ENCODE measurements at regions not wholly inside any gene's neighbourhood (a gene's known extent, or its start where the extent isn't known, plus 50 kb on each side); places are given as distances from the start of the nearest gene placed in this dataset.
"Not testable (repeated sequence)": the region's sequence is repeated elsewhere in the genome, so short reads cannot be mapped to it uniquely, and the experiment has no call there.

- no peak for DNase-seq (ENCODE audit: low spot score)
Observed at GRCh38 chr14:89697281-89698060, 257.1 kb downstream of the EFCAB11 start.

- no peak for DNase-seq (ENCODE audit: low spot score)
Observed at GRCh38 chr14:89695846-89696245, 258.7 kb downstream of the EFCAB11 start.

GRCh38 chr14:89690139-89690538 is 264.4 kb downstream of the EFCAB11 start:
- DNase-seq (ENCODE audit: low spot score): no peak

GRCh38 chr14:89689711-89690110 is 264.8 kb downstream of the EFCAB11 start:
- DNase-seq (ENCODE audit: low spot score): not testable (repeated sequence)

- no peak for DNase-seq (ENCODE audit: low spot score)
Observed at GRCh38 chr14:89688507-89689211, 265.9 kb downstream of the EFCAB11 start.

- not testable (repeated sequence) for DNase-seq (ENCODE audit: low spot score)
Observed at GRCh38 chr14:89687129-89687528, 267.4 kb downstream of the EFCAB11 start.

- no peak for DNase-seq (ENCODE audit: low spot score)
Observed at GRCh38 chr14:89684139-89684538, 267.1 kb upstream of the FOXN3 start.

- DNase-seq (ENCODE audit: low spot score): no peak
Observed at GRCh38 chr14:89681086-89682018, 264.3 kb upstream of the FOXN3 start.

GRCh38 chr14:89680156-89680555 is 263.1 kb upstream of the FOXN3 start:
- no peak for DNase-seq (ENCODE audit: low spot score)

GRCh38 chr14:89678768-89679167 is 261.7 kb upstream of the FOXN3 start:
- DNase-seq (ENCODE audit: low spot score): no peak

- no peak for DNase-seq (ENCODE audit: low spot score)
Observed at GRCh38 chr14:89675590-89675989, 258.6 kb upstream of the FOXN3 start.

- no peak for DNase-seq (ENCODE audit: low spot score)
Observed at GRCh38 chr14:89674936-89675335, 257.9 kb upstream of the FOXN3 start.

- DNase-seq (ENCODE audit: low spot score): no peak
Observed at GRCh38 chr14:89674240-89674639, 257.2 kb upstream of the FOXN3 start.

- DNase-seq (ENCODE audit: low spot score): no peak
Observed at GRCh38 chr14:89673512-89674225, 256.6 kb upstream of the FOXN3 start.

- no peak for DNase-seq (ENCODE audit: low spot score)
Observed at GRCh38 chr14:89672636-89673511, 255.8 kb upstream of the FOXN3 start.

GRCh38 chr14:89669193-89669592 is 252.2 kb upstream of the FOXN3 start:
- DNase-seq (ENCODE audit: low spot score): no peak

GRCh38 chr14:89667983-89668382 is 250.9 kb upstream of the FOXN3 start:
- DNase-seq (ENCODE audit: low spot score): no peak

GRCh38 chr14:89665300-89666081 is 248.5 kb upstream of the FOXN3 start:
- not testable (repeated sequence) for DNase-seq (ENCODE audit: low spot score)

GRCh38 chr14:89661392-89661791 is 244.4 kb upstream of the FOXN3 start:
- no peak for DNase-seq (ENCODE audit: low spot score)
